ENCODE measurements at regions not wholly inside any gene's neighbourhood (a gene's known extent, or its start where the extent isn't known, plus 50 kb on each side); places are given as distances from the start of the nearest gene placed in this dataset.

- Mint-ChIP-seq H3K9me3 (no peaks in the 10 kb centered on the region), H3K27me3 (ENCODE audit: insufficient read depth) (peaks cover 6% of the 10 kb centered on the region), H3K27ac (no peak overlapping the region), H3K4me1 (peaks cover 9% of the 10 kb centered on the region), H3K4me3 (no peak overlapping the region), H3K36me3 (ENCODE audit: low read depth) (no peaks in the 10 kb centered on the region)
- TF ChIP-seq CTCF (conservative IDR thresholded peaks at IDR 0.05): no peak
- Histone ChIP-seq H3K9ac (ENCODE audit: extremely low read depth, low read length, poor library complexity, severe bottlenecking) (no peak overlapping the region), H3K4me1 (ENCODE audit: control insufficient read depth, insufficient read depth, low read length) (no peaks in the 10 kb centered on the region), H3K27ac (ENCODE audit: low read depth, low read length) (no peak overlapping the region), H3K9me3 (ENCODE audit: control insufficient read depth, low read length) (no peaks in the 10 kb centered on the region), H3K27me3 (ENCODE audit: control insufficient read depth, insufficient read depth, low read length, poor library complexity, severe bottlenecking) (peaks cover 7% of the 10 kb centered on the region), H3K4me3 (ENCODE audit: low read length) (no peak overlapping the region), H3K36me3 (ENCODE audit: control insufficient read depth, insufficient read depth, low read length) (no peaks in the 10 kb centered on the region)
- no peak for DNase-seq
- 93 to 100% methylated on average over 1 to 2 of the region's 2 CpGs for WGBS, 2 experiments (ENCODE audit: insufficient coverage in 1 of 2, insufficient read length in 1 of 2)
Observed at GRCh38 chr2:105574796-105575344, 169.8 kb upstream of the NCK2 start.

- H3K9me3 Mint-ChIP-seq: no peaks in the 10 kb centered on the region
- no peaks in the 10 kb centered on the region for H3K9me3 ChIP-seq (ENCODE audit: control insufficient read depth, low read length)
- H3K4me1 Mint-ChIP-seq: peaks cover 9% of the 10 kb centered on the region
- no peak overlapping the region for H3K4me3 ChIP-seq (ENCODE audit: low read length)
- H3K27ac ChIP-seq (ENCODE audit: low read depth, low read length): no peak overlapping the region
- H3K36me3 Mint-ChIP-seq (ENCODE audit: low read depth): no peaks in the 10 kb centered on the region
- H3K4me3 Mint-ChIP-seq: no peak overlapping the region
- DNase-seq: no peak
- H3K36me3 ChIP-seq (ENCODE audit: control insufficient read depth, insufficient read depth, low read length): no peaks in the 10 kb centered on the region
- peaks cover 7% of the 10 kb centered on the region for H3K27me3 ChIP-seq (ENCODE audit: control insufficient read depth, insufficient read depth, low read length, poor library complexity, severe bottlenecking)
- H3K27me3 Mint-ChIP-seq (ENCODE audit: insufficient read depth): peaks cover 6% of the 10 kb centered on the region
- H3K4me1 ChIP-seq (ENCODE audit: control insufficient read depth, insufficient read depth, low read length): no peaks in the 10 kb centered on the region
- TF ChIP-seq CTCF (conservative IDR thresholded peaks at IDR 0.05): no peak
- WGBS, 2 experiments (ENCODE audit: insufficient coverage in 1 of 2, insufficient read length in 1 of 2): 91 to 96% methylated on average over 3 to 8 of the region's 8 CpGs
- no peak overlapping the region for H3K9ac ChIP-seq (ENCODE audit: extremely low read depth, low read length, poor library complexity, severe bottlenecking)
- no peak overlapping the region for H3K27ac Mint-ChIP-seq
Observed at GRCh38 chr2:105573910-105574655, 170.6 kb upstream of the NCK2 start.

- Mint-ChIP-seq H3K27me3 (ENCODE audit: insufficient read depth) (peaks cover 6% of the 10 kb centered on the region), H3K27ac (no peak overlapping the region), H3K36me3 (ENCODE audit: low read depth) (no peaks in the 10 kb centered on the region), H3K9me3 (no peaks in the 10 kb centered on the region), H3K4me1 (peaks cover 9% of the 10 kb centered on the region), H3K4me3 (no peak overlapping the region)
- Histone ChIP-seq H3K27me3 (ENCODE audit: control insufficient read depth, insufficient read depth, low read length, poor library complexity, severe bottlenecking) (peaks cover 7% of the 10 kb centered on the region), H3K9me3 (ENCODE audit: control insufficient read depth, low read length) (no peaks in the 10 kb centered on the region), H3K36me3 (ENCODE audit: control insufficient read depth, insufficient read depth, low read length) (no peaks in the 10 kb centered on the region), H3K4me1 (ENCODE audit: control insufficient read depth, insufficient read depth, low read length) (no peaks in the 10 kb centered on the region), H3K9ac (ENCODE audit: extremely low read depth, low read length, poor library complexity, severe bottlenecking) (no peak overlapping the region), H3K27ac (ENCODE audit: low read depth, low read length) (no peak overlapping the region), H3K4me3 (ENCODE audit: low read length) (no peak overlapping the region)
- TF ChIP-seq CTCF (conservative IDR thresholded peaks at IDR 0.05): no peak
- no peak for DNase-seq
- 78 to 86% methylated on average over 1 to 5 of the region's 5 CpGs for WGBS, 2 experiments (ENCODE audit: insufficient coverage in 1 of 2, insufficient read length in 1 of 2)
Observed at GRCh38 chr2:105573490-105573889, 171.2 kb upstream of the NCK2 start.

All from endodermal cell (in vitro differentiated cells).